Activated T-helper 1 cell treated with Interleukin-2 at 50 U/mL for 16 hours (primary cell): ENCODE measurements at regions not wholly inside any gene's neighbourhood (a gene's known extent, or its start where the extent isn't known, plus 50 kb on each side); places are given as distances from the start of the nearest gene placed in this dataset.
A peak's percentile ranks its signal among the peaks of the same experiment; 100 is the strongest.

Source experiments
- DNase-seq: peaks from one replicate; pipeline ENCODE4 v3.0.0-alpha.2; 2020; ENCODE audit warnings: low read depth

- no peak for DNase-seq
Measured at GRCh38 chrX:49773993-49774392, 55.1 kb upstream of the PAGE4 start.

GRCh38 chrX:49767236-49767635 lies 61.9 kb upstream of the PAGE4 start:
- no peak for DNase-seq

- DNase-seq, result no peak
Measured at GRCh38 chrX:49762175-49762720, 66.5 kb upstream of the PAGE1 start.

- no peak for DNase-seq
Measured at GRCh38 chrX:49761481-49761880, 65.7 kb upstream of the PAGE1 start.

- no peak for DNase-seq
Measured at GRCh38 chrX:49760290-49760890, 64.6 kb upstream of the PAGE1 start.

GRCh38 chrX:49756692-49757091 lies 60.9 kb upstream of the PAGE1 start:
- DNase-seq, result no peak

- peak; percentile 1 for DNase-seq
Measured at GRCh38 chrX:49754233-49754857, 58.6 kb upstream of the PAGE1 start.

GRCh38 chrX:49753691-49754090 lies 57.9 kb upstream of the PAGE1 start:
- no peak for DNase-seq

GRCh38 chrX:49748211-49748956 lies 52.6 kb upstream of the PAGE1 start:
- DNase-seq, result no peak

GRCh38 chrX:49746306-49746705 lies 50.5 kb upstream of the PAGE1 start:
- no peak for DNase-seq
